Adrenal gland (tissue), 9 donors: ENCODE measurements at regions not wholly inside any gene's neighbourhood (a gene's known extent, or its start where the extent isn't known, plus 50 kb on each side); places are given as distances from the start of the nearest gene placed in this dataset.

Experiments used
- DNase-seq, 7 donors: peaks; one replicate each; pipeline ENCODE4 v3.0.0-alpha.2; 2019 to 2020
- H3K27ac ChIP-seq, 5 donors: fragments of 200-600 bp; sonication (generic) in 4 of 5; 1 replicate in 3 of 5; 2 replicates in 2 of 5; pipeline versions ENCODE4 v1.5.1 to v1.8.0; 2016 to 2020; ENCODE audit warnings: mild to moderate bottlenecking in 1 of 5
- H3K27me3 ChIP-seq: fragments of 200-600 bp; 2 replicates; pipeline ENCODE4 v1.8.0; 2021
- H3K36me3 ChIP-seq, 2 donors: fragments of 200-600 bp; replicated peaks in 1 of 2; 1 replicate in 1 of 2; 2 replicates in 1 of 2; pipeline versions ENCODE4 v1.5.1 to v1.8.0; 2018 to 2022
- H3K4me1 ChIP-seq, 2 donors: fragments of 200-600 bp; replicated peaks in 1 of 2; 1 replicate in 1 of 2; 2 replicates in 1 of 2; pipeline versions ENCODE4 v1.5.1 to v1.8.0; 2018 to 2021
- H3K4me3 ChIP-seq, 4 donors: fragments of 200-600 bp; sonication (generic) in 3 of 4; one replicate each; pipeline ENCODE4 v1.5.1; 2016 to 2018
- H3K9me3 ChIP-seq, 3 donors: fragments of 200-600 bp; sonication (generic) in 1 of 3; replicated peaks in 1 of 3; 1 replicate in 2 of 3; 2 replicates in 1 of 3; pipeline versions ENCODE4 v1.5.1 to v1.8.0; 2016 to 2021
- CTCF ChIP-seq, 6 experiments: fragments of 450-650 bp in 4 of 6; fragments of 200-600 bp in 2 of 6; sonication (generic) in 1 of 6; IDR thresholded peaks; 1 replicate in 5 of 6; 2 replicates in 1 of 6; pipeline versions ENCODE4 v1.5.1 to v1.8.0; 2016 to 2021; ENCODE audit warnings: antibody characterized with exemption in 6 of 6, mild to moderate bottlenecking in 2 of 6, moderate library complexity in 1 of 6
- POLR2A ChIP-seq, 2 donors: fragments of 450-650 bp; IDR thresholded peaks; one replicate each; pipeline ENCODE4 v1.6.1; 2017; ENCODE audit warnings: antibody characterized with exemption in 2 of 2, mild to moderate bottlenecking in 2 of 2, moderate library complexity in 1 of 2
- WGBS, 4 donors: extraction: QIAGEN DNeasy Blood & Tissue Kit in 2 of 4; methylation state at CpG; one replicate each; pipeline versions ENCODE4 v1.1.5 to v1.1.7; 2013 to 2017; 5-methylcytosine and 5-hydroxymethylcytosine counted together
- intact Hi-C, 2 donors: fragments of 100-400 bp; cut with DNase I; formaldehyde crosslinking; loops; one replicate each; pipeline versions ENCODE4 v1.14.1 to v1.15.0; 2022 to 2023
- donor health status: healthy with polysubstance abuse.
- donor health status: Bipolar disorder and iron deficiency.
- donor health status: DM: yes; HTN: yes; CAD: no.
- donor health status: DM: no; HTN: no; CAD: no.
- donor health status: DM: no; HTN: no; CAD: no.

- TF ChIP-seq POLR2A (IDR thresholded peaks at IDR 0.05) (no peak), CTCF (IDR thresholded peaks at IDR 0.05) (no peak)
- DNase-seq: no peak
These were observed 261.5 kb downstream of the NEBL start for GRCh38 chr10:20635570-20635969.

GRCh38 chr10:20634839-20635238 lies 262.3 kb downstream of the NEBL start:
- Histone ChIP-seq H3K27me3 (no peaks in the 10 kb centered on the region), H3K4me1 (no peaks in the 10 kb centered on the region), H3K4me3 (no peak overlapping the region), H3K36me3 (no peaks in the 10 kb centered on the region), H3K27ac (no peak overlapping the region), H3K9me3 (no peaks in the 10 kb centered on the region)
- 65 to 79% (median 73%) methylated on average over 4 of the region's 4 CpGs for WGBS, 4 donors
- DNase-seq: no peak
- intact Hi-C loops: no loop called here
- TF ChIP-seq CTCF (IDR thresholded peaks at IDR 0.05) (no peak), POLR2A (IDR thresholded peaks at IDR 0.05) (no peak)

More at GRCh38 chr10:20635570-20635969, 261.5 kb downstream of the NEBL start:
- intact Hi-C loops: no loop called here
- Histone ChIP-seq H3K4me1 (no peaks in the 10 kb centered on the region), H3K27me3 (no peaks in the 10 kb centered on the region), H3K27ac (no peak overlapping the region), H3K36me3 (no peaks in the 10 kb centered on the region), H3K9me3 (no peaks in the 10 kb centered on the region), H3K4me3 (no peak overlapping the region)

- no peaks in the 10 kb centered on the region for H3K4me1 ChIP-seq
- DNase-seq: no peak
- TF ChIP-seq CTCF (IDR thresholded peaks at IDR 0.05) (no peak), POLR2A (IDR thresholded peaks at IDR 0.05) (no peak)
- H3K27ac ChIP-seq: no peak overlapping the region
- WGBS, 4 donors: 91 to 94% (median 92%) methylated on average over 4 of the region's 4 CpGs
- no peaks in the 10 kb centered on the region for H3K9me3 ChIP-seq
- intact Hi-C loops: no loop called here
- no peaks in the 10 kb centered on the region for H3K27me3 ChIP-seq
- no peak overlapping the region for H3K4me3 ChIP-seq
- no peaks in the 10 kb centered on the region for H3K36me3 ChIP-seq
These were observed 263.4 kb downstream of the NEBL start for GRCh38 chr10:20633714-20634113.

- Histone ChIP-seq H3K4me1 (no peaks in the 10 kb centered on the region), H3K9me3 (no peaks in the 10 kb centered on the region), H3K4me3 (no peak overlapping the region), H3K27ac (no peak overlapping the region), H3K36me3 (no peaks in the 10 kb centered on the region), H3K27me3 (no peaks in the 10 kb centered on the region)
- no peak for DNase-seq
- WGBS, 4 donors: 77 to 84% (median 79%) methylated on average over 2 of the region's 2 CpGs
- TF ChIP-seq POLR2A (IDR thresholded peaks at IDR 0.05) (no peak), CTCF (IDR thresholded peaks at IDR 0.05) (no peak)
- intact Hi-C loops: no loop called here
These were observed 264.4 kb downstream of the NEBL start for GRCh38 chr10:20632696-20633095.
